Activated T-helper 1 cell treated with anti-CD3 and anti-CD28 coated beads, Interleukin-2, amount 50 U/mL, for 16 hours (primary cell): ENCODE measurements at regions not wholly inside any gene's neighbourhood (a gene's known extent, or its start where the extent isn't known, plus 50 kb on each side); places are given as distances from the start of the nearest gene placed in this dataset.
"Not testable (repeated sequence)": the region's sequence is repeated elsewhere in the genome, so short reads cannot be mapped to it uniquely, and the experiment has no call there.

ENCODE experiments used
- DNase-seq, 2 donors: peaks; one replicate each; pipeline ENCODE4 v3.0.0-alpha.2; 2020; ENCODE audit warnings: low read depth in 1 of 2, low spot score in 1 of 2

- DNase-seq, result no peak
These were observed 1168.6 kb upstream of the ALCAM start for GRCh38 chr3:104198131-104198530.

GRCh38 chr3:104206925-104207324 lies 1159.8 kb upstream of the ALCAM start:
- DNase-seq, result no peak

- DNase-seq, result no peak
These were observed 1152.4 kb upstream of the ALCAM start for GRCh38 chr3:104214277-104214676.

GRCh38 chr3:104214937-104215336 lies 1151.8 kb upstream of the ALCAM start:
- DNase-seq, result no peak

GRCh38 chr3:104219046-104219445 lies 1147.7 kb upstream of the ALCAM start:
- DNase-seq, result not testable (repeated sequence)

GRCh38 chr3:104234442-104235194 lies 1132.1 kb upstream of the ALCAM start:
- no peak for DNase-seq

GRCh38 chr3:104244680-104245220 lies 1122.0 kb upstream of the ALCAM start:
- DNase-seq, result no peak

GRCh38 chr3:104245261-104245660 lies 1121.4 kb upstream of the ALCAM start:
- no peak for DNase-seq

GRCh38 chr3:104245981-104246380 lies 1120.7 kb upstream of the ALCAM start:
- no peak for DNase-seq

- no peak for DNase-seq
These were observed 1109.2 kb upstream of the ALCAM start for GRCh38 chr3:104257486-104257885.

GRCh38 chr3:104263477-104263876 lies 1103.2 kb upstream of the ALCAM start:
- no peak for DNase-seq

GRCh38 chr3:104266219-104266618 lies 1100.5 kb upstream of the ALCAM start:
- DNase-seq, result not testable (repeated sequence)

GRCh38 chr3:104269771-104270170 lies 1096.9 kb upstream of the ALCAM start:
- DNase-seq, result no peak

- DNase-seq, result no peak
These were observed 1093.6 kb upstream of the ALCAM start for GRCh38 chr3:104273046-104273649.

GRCh38 chr3:104275199-104275598 lies 1091.5 kb upstream of the ALCAM start:
- DNase-seq, result no peak

- DNase-seq, result no peak
These were observed 1087.1 kb upstream of the ALCAM start for GRCh38 chr3:104279617-104280016.

GRCh38 chr3:104281713-104282112 lies 1085.0 kb upstream of the ALCAM start:
- DNase-seq, result no peak

GRCh38 chr3:104286645-104287044 lies 1080.1 kb upstream of the ALCAM start:
- DNase-seq, result no peak

- no peak for DNase-seq
These were observed 1075.3 kb upstream of the ALCAM start for GRCh38 chr3:104291437-104291851.

- DNase-seq, result no peak
These were observed 1074.8 kb upstream of the ALCAM start for GRCh38 chr3:104291878-104292277.

GRCh38 chr3:104297617-104298016 lies 1069.1 kb upstream of the ALCAM start:
- DNase-seq, result no peak

- DNase-seq, result no peak
These were observed 1068.0 kb upstream of the ALCAM start for GRCh38 chr3:104298662-104299061.

GRCh38 chr3:104316118-104316517 lies 1050.6 kb upstream of the ALCAM start:
- no peak for DNase-seq
